HCT116 (cell line): ENCODE measurements at regions not wholly inside any gene's neighbourhood (a gene's known extent, or its start where the extent isn't known, plus 50 kb on each side); places are given as distances from the start of the nearest gene placed in this dataset.
A peak's percentile ranks its signal among the peaks of the same experiment; 100 is the strongest.

Source experiments
- ATAC-seq: fragments of 200-7000 bp; cut with Tn5 transposase; 2 replicates; pipeline ENCODE4 v1.9.1; 2020; ENCODE audit warnings: mild to moderate bottlenecking, moderate library complexity
- BruUV-seq: library from RNA; stranded (reverse); fragments of 400-500 nt; replicated peaks from 2 replicates; lab custom pipeline; 2021; lab: Mats Ljungman, UMichigan
- CTCF ChIA-PET: fragments of 300-600 bp; sonication (Branson Sonifier 250); formaldehyde crosslinking; loops from one replicate; lab custom pipeline; 2021; ENCODE audit warnings: antibody characterized with exemption; lab: Charles Lee
- POLR2A ChIA-PET: fragments of 300-600, 350-600 bp; sonication (Branson Sonifier 250); formaldehyde crosslinking; loops from one replicate; lab custom pipeline; 2021; ENCODE audit warnings: antibody characterized with exemption; lab: Charles Lee
- RAD21 ChIA-PET, 2 experiments: fragments of 300-600 bp; sonication (Branson Sonifier 250); formaldehyde crosslinking; loops; one replicate each; lab custom pipeline; 2023; ENCODE audit warnings: low total read pairs in 2 of 2; ENCODE audit not compliant: uncharacterized antibody in 2 of 2, unreplicated experiment in 2 of 2, low non-redundant PET in 1 of 2; lab: Charles Lee
- DNase-seq: peaks from one replicate; pipeline ENCODE4 v3.0.0-alpha.2; 2010; ENCODE audit warnings: low read depth, low spot score
- H2AFZ ChIP-seq: fragments of 200-600 bp; shearing (Covaris generic), sonication (generic); 2 replicates; pipeline ENCODE4 v1.6.1; 2017; ENCODE audit warnings: low read depth, mixed run types, mixed read lengths, antibody characterized with exemption, low read length; ENCODE audit not compliant: poor library complexity, severe bottlenecking
- H3K27ac ChIP-seq: 2 replicates; pipeline ENCODE4 v1.5.1; 2012; ENCODE audit warnings: low read depth, low read length
- H3K27me3 ChIP-seq: fragments of 200-600 bp; sonication (generic); 2 replicates; pipeline ENCODE4 v1.6.1; 2016; ENCODE audit warnings: mixed run types, low read length, mixed read lengths; ENCODE audit not compliant: insufficient read depth
- H3K36me3 ChIP-seq, 2 experiments: fragments of 200-500 bp in 1 of 2; fragments of 200-600 bp in 1 of 2; sonication (Bioruptor generic) in 1 of 2; sonication (generic) in 1 of 2; 2 replicates each; pipeline versions ENCODE4 v1.5.1 to v1.6.1; 2014 to 2016; ENCODE audit warnings: low read length in 2 of 2, inconsistent platforms in 1 of 2, mixed read lengths in 1 of 2, mixed run types in 1 of 2; ENCODE audit not compliant: insufficient read depth in 2 of 2, control insufficient read depth in 1 of 2
- H3K4me1 ChIP-seq, 2 experiments: fragments of 200-600 bp in 1 of 2; sonication (generic) in 1 of 2; 2 replicates each; pipeline versions ENCODE4 v1.5.1 to v1.6.1; 2012 to 2017; ENCODE audit warnings: low read length in 2 of 2, inconsistent platforms in 1 of 2, mild to moderate bottlenecking in 1 of 2, mixed read lengths in 1 of 2, mixed run types in 1 of 2, moderate library complexity in 1 of 2; ENCODE audit not compliant: insufficient read depth in 2 of 2, control insufficient read depth in 1 of 2
- H3K4me2 ChIP-seq: fragments of 200-600 bp; sonication (generic); 2 replicates; pipeline ENCODE4 v1.6.1; 2017; ENCODE audit warnings: mixed run types, low read length, mixed read lengths
- H3K4me3 ChIP-seq, 2 experiments: fragments of 200-600 bp in 1 of 2; sonication (generic) in 1 of 2; replicated peaks in 1 of 2; 2 replicates each; pipeline ENCODE4 v1.5.1; 2011 to 2016; ENCODE audit warnings: low read length in 2 of 2, control low read depth in 1 of 2, low read depth in 1 of 2, mild to moderate bottlenecking in 1 of 2, mixed read lengths in 1 of 2, mixed run types in 1 of 2
- H3K79me2 ChIP-seq: fragments of 200-600 bp; sonication (generic); 2 replicates; pipeline ENCODE4 v1.6.1; 2017; ENCODE audit warnings: mild to moderate bottlenecking, mixed run types, low read length, moderate library complexity, mixed read lengths; ENCODE audit not compliant: insufficient read depth
- H3K9ac ChIP-seq: fragments of 200-600 bp; sonication (generic); 2 replicates; pipeline ENCODE4 v1.6.1; 2016; ENCODE audit warnings: low read length, mixed read lengths
- H3K9me2 ChIP-seq: fragments of 200-600 bp; sonication (generic), shearing (Covaris generic); 2 replicates; pipeline ENCODE4 v1.6.1; 2017; ENCODE audit warnings: mixed run types, mild to moderate bottlenecking, moderate library complexity; ENCODE audit not compliant: insufficient read depth
- H3K9me3 ChIP-seq, 2 experiments: fragments of 200-500 bp in 1 of 2; fragments of 200-600 bp in 1 of 2; sonication (Bioruptor generic) in 1 of 2; sonication (generic) in 1 of 2; 2 replicates each; pipeline ENCODE4 v1.6.1; 2014 to 2017; ENCODE audit warnings: low read length in 2 of 2, mixed read lengths in 2 of 2, inconsistent platforms in 1 of 2, low read depth in 1 of 2, mild to moderate bottlenecking in 1 of 2, mixed run types in 1 of 2, moderate library complexity in 1 of 2; ENCODE audit not compliant: control insufficient read depth in 1 of 2, insufficient read depth in 1 of 2
- H4K20me1 ChIP-seq: fragments of 200-600 bp; sonication (generic), shearing (Covaris generic); 2 replicates; pipeline ENCODE4 v1.6.1; 2017; ENCODE audit warnings: mixed run types, mild to moderate bottlenecking, moderate library complexity; ENCODE audit not compliant: insufficient read depth
- CEBPB ChIP-seq: IDR thresholded peaks from 2 replicates; pipeline ENCODE4 v1.6.1; 2012; ENCODE audit warnings: low read depth
- EZH2 ChIP-seq: fragments of 200-600 bp; sonication (generic); IDR thresholded peaks from 2 replicates; pipeline ENCODE4 v1.6.1; 2017; ENCODE audit warnings: antibody characterized with exemption, mixed run types
- FOSL1 ChIP-seq: IDR thresholded peaks from 2 replicates; pipeline ENCODE4 v1.6.1; 2012; ENCODE audit warnings: low read depth
- JUND ChIP-seq: IDR thresholded peaks from 2 replicates; pipeline ENCODE4 v1.6.1; 2012
- POLR2A ChIP-seq: IDR thresholded peaks from 2 replicates; pipeline ENCODE4 v1.7.0; 2011; ENCODE audit warnings: borderline replicate concordance; ENCODE audit not compliant: insufficient read depth, insufficient read length; ENCODE audit errors: extremely low read depth
- RAD21 ChIP-seq: IDR thresholded peaks from 2 replicates; pipeline ENCODE4 v1.6.1; 2012; ENCODE audit warnings: low read depth, mild to moderate bottlenecking
- TCF7L2 ChIP-seq: IDR thresholded peaks from 2 replicates; pipeline ENCODE4 v1.7.0; 2011; ENCODE audit warnings: borderline replicate concordance, inconsistent platforms; ENCODE audit not compliant: insufficient read depth, insufficient read length; ENCODE audit errors: extremely low read depth
- intact Hi-C: fragments of 100-400 bp; cut with micrococcal nuclease; formaldehyde crosslinking; loops from 2 replicates; pipeline ENCODE4 v1.10.0; 2022
- TF ChIP-seq, protein P1 (sequence below): IDR thresholded peaks from 2 replicates; pipeline ENCODE4 v1.6.1; 2011; ENCODE audit warnings: mild to moderate bottlenecking, low read length, moderate library complexity; ENCODE audit not compliant: insufficient replicate concordance; ENCODE audit errors: extremely low read depth
- TF ChIP-seq, protein P2 (sequence below): IDR thresholded peaks from 2 replicates; pipeline ENCODE4 v1.6.1; 2012

DNA sequence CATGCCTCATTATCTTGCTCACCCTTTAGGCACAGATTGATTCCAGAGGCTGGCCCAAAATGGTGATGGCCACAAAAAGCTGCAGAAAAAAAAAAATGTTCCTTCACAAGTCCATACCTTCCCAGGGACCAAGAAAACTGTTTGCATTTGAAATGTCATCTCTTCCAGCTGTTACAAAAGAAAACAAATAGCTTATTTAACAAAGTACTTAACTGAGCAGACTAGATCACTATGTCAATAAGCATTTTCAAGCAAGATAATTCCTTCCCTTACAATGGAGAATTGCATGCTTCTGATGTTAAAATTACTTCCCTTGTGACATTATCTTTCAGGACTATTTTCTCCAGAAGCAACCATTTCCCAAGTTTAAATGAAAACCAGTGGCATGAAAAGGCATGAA lies 377.9 kb upstream of the KITLG start:
- H3K4me2 ChIP-seq, result no peak overlapping the region
- no peaks in the 10 kb centered on the region for H4K20me1 ChIP-seq
- H3K27ac ChIP-seq, result peak overlapping the region; percentile 97
- TF ChIP-seq POLR2A (no peak), FOSL1 (no peak), RAD21 (no peak), CEBPB (no peak), JUND (no peak), EZH2 (no peak), TCF7L2 (no peak)
- TF ChIP-seq, protein P1, sequence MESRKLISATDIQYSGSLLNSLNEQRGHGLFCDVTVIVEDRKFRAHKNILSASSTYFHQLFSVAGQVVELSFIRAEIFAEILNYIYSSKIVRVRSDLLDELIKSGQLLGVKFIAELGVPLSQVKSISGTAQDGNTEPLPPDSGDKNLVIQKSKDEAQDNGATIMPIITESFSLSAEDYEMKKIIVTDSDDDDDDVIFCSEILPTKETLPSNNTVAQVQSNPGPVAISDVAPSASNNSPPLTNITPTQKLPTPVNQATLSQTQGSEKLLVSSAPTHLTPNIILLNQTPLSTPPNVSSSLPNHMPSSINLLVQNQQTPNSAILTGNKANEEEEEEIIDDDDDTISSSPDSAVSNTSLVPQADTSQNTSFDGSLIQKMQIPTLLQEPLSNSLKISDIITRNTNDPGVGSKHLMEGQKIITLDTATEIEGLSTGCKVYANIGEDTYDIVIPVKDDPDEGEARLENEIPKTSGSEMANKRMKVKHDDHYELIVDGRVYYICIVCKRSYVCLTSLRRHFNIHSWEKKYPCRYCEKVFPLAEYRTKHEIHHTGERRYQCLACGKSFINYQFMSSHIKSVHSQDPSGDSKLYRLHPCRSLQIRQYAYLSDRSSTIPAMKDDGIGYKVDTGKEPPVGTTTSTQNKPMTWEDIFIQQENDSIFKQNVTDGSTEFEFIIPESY, result no peak
- TF ChIP-seq, protein P2, sequence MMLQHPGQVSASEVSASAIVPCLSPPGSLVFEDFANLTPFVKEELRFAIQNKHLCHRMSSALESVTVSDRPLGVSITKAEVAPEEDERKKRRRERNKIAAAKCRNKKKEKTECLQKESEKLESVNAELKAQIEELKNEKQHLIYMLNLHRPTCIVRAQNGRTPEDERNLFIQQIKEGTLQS, result no peak
- TF ChIP-seq, all 23 proteins: peak for 0
- POLR2A ChIA-PET, result interaction anchor here (1.1 to 1.2 kb wide), 2 partner anchors 23 to 378 kb away, joined by 4 read pairs; partner anchors contain the start of gene KITLG
- H3K4me3 ChIP-seq, result no peak overlapping the region
- 0 out of 4 replicates have a peak, but pooled peaks cover 0 to 10% of the 10 kb centered on the region in 2 experiments for H3K36me3 ChIP-seq
- CTCF ChIA-PET, result interaction anchor here (1.2 kb wide), 1 partner anchor 11 kb away, joined by 3 read pairs; no protein-coding TSS in a partner anchor
- no peak overlapping the region for H2AFZ ChIP-seq
- H3K79me2 ChIP-seq, result peaks cover 42% of the 10 kb centered on the region; the same call in 1 of the 2 replicates
- no peaks in the 10 kb centered on the region for H3K27me3 ChIP-seq
- RAD21 ChIA-PET, result no interaction called here
- H3K9me3 ChIP-seq, result no peaks in the 10 kb centered on the region
- DNase-seq, result no peak
- no peak for ATAC-seq
- H3K9ac ChIP-seq, result no peak overlapping the region
- intact Hi-C loops, result no loop called here
- no TSS peak for BruUV-seq
- H3K4me1 ChIP-seq, result peaks cover 86 to 98% of the 10 kb centered on the region in 2 experiments
- H3K9me2 ChIP-seq, result no peaks in the 10 kb centered on the region
